GM12801 (cell line): ENCODE measurements at regions not wholly inside any gene's neighbourhood (a gene's known extent, or its start where the extent isn't known, plus 50 kb on each side); places are given as distances from the start of the nearest gene placed in this dataset.

Experiments used
- TF ChIP-seq, protein P1 (sequence below): IDR thresholded peaks from one replicate; pipeline ENCODE4 v1.5.1; 2011; ENCODE audit warnings: control low read depth; ENCODE audit not compliant: insufficient read length; ENCODE audit errors: extremely low read depth

GRCh38 chr14:71783088-71783487, 149.1 kb upstream of the RGS6 start:
- TF ChIP-seq, protein P1, sequence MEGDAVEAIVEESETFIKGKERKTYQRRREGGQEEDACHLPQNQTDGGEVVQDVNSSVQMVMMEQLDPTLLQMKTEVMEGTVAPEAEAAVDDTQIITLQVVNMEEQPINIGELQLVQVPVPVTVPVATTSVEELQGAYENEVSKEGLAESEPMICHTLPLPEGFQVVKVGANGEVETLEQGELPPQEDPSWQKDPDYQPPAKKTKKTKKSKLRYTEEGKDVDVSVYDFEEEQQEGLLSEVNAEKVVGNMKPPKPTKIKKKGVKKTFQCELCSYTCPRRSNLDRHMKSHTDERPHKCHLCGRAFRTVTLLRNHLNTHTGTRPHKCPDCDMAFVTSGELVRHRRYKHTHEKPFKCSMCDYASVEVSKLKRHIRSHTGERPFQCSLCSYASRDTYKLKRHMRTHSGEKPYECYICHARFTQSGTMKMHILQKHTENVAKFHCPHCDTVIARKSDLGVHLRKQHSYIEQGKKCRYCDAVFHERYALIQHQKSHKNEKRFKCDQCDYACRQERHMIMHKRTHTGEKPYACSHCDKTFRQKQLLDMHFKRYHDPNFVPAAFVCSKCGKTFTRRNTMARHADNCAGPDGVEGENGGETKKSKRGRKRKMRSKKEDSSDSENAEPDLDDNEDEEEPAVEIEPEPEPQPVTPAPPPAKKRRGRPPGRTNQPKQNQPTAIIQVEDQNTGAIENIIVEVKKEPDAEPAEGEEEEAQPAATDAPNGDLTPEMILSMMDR = no peak

- TF ChIP-seq, protein P1 = no peak
Observed at GRCh38 chr14:71783786-71784185, 148.4 kb upstream of the RGS6 start.

DNA sequence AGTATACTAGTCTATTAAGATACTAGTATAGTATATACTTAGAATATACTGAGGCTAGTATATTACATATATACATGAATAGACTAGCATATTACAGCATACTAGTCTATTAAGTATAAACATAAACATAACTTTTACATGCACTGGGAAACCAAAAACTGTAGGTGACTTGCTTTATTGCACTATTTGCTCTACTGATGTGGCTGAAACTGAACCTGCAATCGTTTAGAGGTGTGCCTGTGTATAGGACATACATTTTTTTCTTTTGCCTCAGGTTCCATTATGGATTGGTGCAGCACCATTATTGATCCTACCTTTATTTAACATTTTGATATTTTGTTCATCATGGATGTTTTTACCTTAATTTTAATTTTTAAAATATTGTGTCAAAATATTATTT, 143.2 kb upstream of the RGS6 start:
- TF ChIP-seq, protein P1 = no peak

- TF ChIP-seq, protein P1 = no peak
Observed at GRCh38 chr14:71799841-71800240, 132.4 kb upstream of the RGS6 start.

DNA sequence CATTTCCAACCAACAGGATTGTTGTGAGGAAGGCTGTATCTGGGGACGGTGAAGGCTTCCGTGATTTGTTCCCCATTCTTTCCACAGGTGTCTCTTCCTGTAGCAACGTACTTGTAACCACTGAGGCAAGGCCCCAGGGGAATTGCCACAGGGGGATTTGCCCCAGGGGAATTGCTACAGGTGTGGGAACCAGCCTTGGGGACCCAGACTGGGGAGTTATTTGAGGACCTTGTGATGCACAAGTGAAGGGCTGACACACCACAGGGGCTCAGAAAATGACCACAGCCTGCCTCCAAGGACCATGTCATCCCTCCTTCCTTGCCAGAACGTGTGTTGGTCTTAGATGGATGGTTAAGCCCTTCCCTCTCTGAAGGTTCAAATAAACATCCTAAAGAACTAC, 131.4 kb upstream of the RGS6 start:
- TF ChIP-seq, protein P1 = no peak

- TF ChIP-seq, protein P1 = no peak
Observed at GRCh38 chr14:71803539-71804260, 128.5 kb upstream of the RGS6 start.

GRCh38 chr14:71804992-71805391, 127.2 kb upstream of the RGS6 start:
- TF ChIP-seq, protein P1 = no peak
